Aorta (tissue), 5 donors: ENCODE measurements at regions not wholly inside any gene's neighbourhood (a gene's known extent, or its start where the extent isn't known, plus 50 kb on each side); places are given as distances from the start of the nearest gene placed in this dataset.

ENCODE experiments used
- ATAC-seq: fragments of 200-7000 bp; cut with Tn5 transposase; one replicate; pipeline ENCODE4 v1.9.1; 2022; ENCODE audit warnings: moderate library complexity; ENCODE audit not compliant: low FRiP score
- DNase-seq, 2 donors: peaks; one replicate each; pipeline ENCODE4 v3.0.0-alpha.2; 2020
- H3K27ac ChIP-seq, 2 donors: one replicate each; pipeline ENCODE4 v1.5.1; 2013; ENCODE audit warnings: low read length in 2 of 2, mild to moderate bottlenecking in 2 of 2, moderate library complexity in 2 of 2, control low read depth in 1 of 2, inconsistent platforms in 1 of 2, low read depth in 1 of 2
- H3K27me3 ChIP-seq, 2 donors: one replicate each; pipeline ENCODE4 v1.6.1; 2013; ENCODE audit warnings: control low read depth in 1 of 2, low read length in 1 of 2, mild to moderate bottlenecking in 1 of 2, moderate library complexity in 1 of 2; ENCODE audit not compliant: insufficient read depth in 2 of 2, control insufficient read depth in 1 of 2
- H3K36me3 ChIP-seq, 2 donors: one replicate each; pipeline ENCODE4 v1.6.1; 2013; ENCODE audit warnings: control low read depth in 1 of 2, low read length in 1 of 2, mild to moderate bottlenecking in 1 of 2; ENCODE audit not compliant: insufficient read depth in 2 of 2, control insufficient read depth in 1 of 2
- H3K4me1 ChIP-seq, 2 donors: one replicate each; pipeline ENCODE4 v1.6.1; 2013; ENCODE audit warnings: low read length in 2 of 2, control low read depth in 1 of 2, mild to moderate bottlenecking in 1 of 2, moderate library complexity in 1 of 2; ENCODE audit not compliant: insufficient read depth in 2 of 2, control insufficient read depth in 1 of 2
- H3K4me3 ChIP-seq, 2 donors: one replicate each; pipeline ENCODE4 v1.5.1; 2013; ENCODE audit warnings: low read length in 2 of 2, control low read depth in 1 of 2, mild to moderate bottlenecking in 1 of 2
- H3K9me3 ChIP-seq: one replicate; pipeline ENCODE4 v1.6.1; 2013; ENCODE audit warnings: mild to moderate bottlenecking, low read length; ENCODE audit not compliant: control insufficient read depth
- WGBS, 2 donors: extraction: QIAGEN DNeasy Blood & Tissue Kit; methylation state at CpG; one replicate each; pipeline ENCODE4 v1.1.7; 2013; 5-methylcytosine and 5-hydroxymethylcytosine counted together
- intact Hi-C, 2 donors: fragments of 100-400 bp; cut with DNase I; formaldehyde crosslinking; loops; one replicate each; pipeline versions ENCODE4 v1.14.2 to v1.15.0; 2022
- donor health status: healthy with polysubstance abuse.
- donor health status: Bipolar disorder and iron deficiency.
- donor health status: DM: no; HTN: no; CAD: no.
- donor health status: DM: no; HTN: no; CAD: no.
- donor health status: DM: yes; HTN: yes; CAD: no.

GRCh38 chr3:8446845-8447244 lies 54.8 kb upstream of the LMCD1 start:
- no peak for ATAC-seq
- 85 to 89% methylated on average over 2 of the region's 2 CpGs for WGBS, 2 donors
- Histone ChIP-seq H3K27ac (no peak overlapping the region), H3K4me3 (no peak overlapping the region), H3K9me3 (no peaks in the 10 kb centered on the region), H3K4me1 (peaks cover 2 to 3% of the 10 kb centered on the region in 2 donors), H3K36me3 (no peaks in the 10 kb centered on the region), H3K27me3 (no peaks in the 10 kb centered on the region)
- DNase-seq = no peak
- intact Hi-C loops = no loop called here

GRCh38 chr3:8450618-8451017 lies 51.0 kb upstream of the LMCD1 start:
- peak overlapping the region in 1 of 2 donors; percentile 1 for H3K27ac ChIP-seq
- H3K4me3 ChIP-seq = no peak overlapping the region
- intact Hi-C loops = no loop called here
- H3K9me3 ChIP-seq = no peaks in the 10 kb centered on the region
- peaks cover 3 to 10% of the 10 kb centered on the region in 2 donors for H3K4me1 ChIP-seq
- no peak for ATAC-seq
- no peak for DNase-seq
- H3K27me3 ChIP-seq = no peaks in the 10 kb centered on the region
- no peaks in the 10 kb centered on the region for H3K36me3 ChIP-seq

- no peaks in the 10 kb centered on the region for H3K27me3 ChIP-seq
- no peak for DNase-seq
- intact Hi-C loops = no loop called here
- no peaks in the 10 kb centered on the region for H3K9me3 ChIP-seq
- peaks cover 6 to 15% of the 10 kb centered on the region in 2 donors for H3K4me1 ChIP-seq
- no peak overlapping the region for H3K4me3 ChIP-seq
- H3K36me3 ChIP-seq = no peaks in the 10 kb centered on the region
- WGBS, 2 donors = 4 to 14% methylated on average over 4 of the region's 4 CpGs
- peak overlapping the region in 1 of 2 donors; percentile 65 for H3K27ac ChIP-seq
- ATAC-seq = no peak
Measured at GRCh38 chr3:8451696-8452095, 49.9 kb upstream of the LMCD1 start.
